SK-N-SH (cell line): ENCODE measurements at regions not wholly inside any gene's neighbourhood (a gene's known extent, or its start where the extent isn't known, plus 50 kb on each side); places are given as distances from the start of the nearest gene placed in this dataset.

ENCODE experiments used
- CTCF ChIA-PET: fragments of 300-600, 350-600 bp; formaldehyde crosslinking; extraction: SDS; loops from one replicate; lab custom pipeline; 2021; lab: Yijun Ruan, JAX
- POLR2A ChIA-PET: fragments of 350-600 bp; sonication (Branson Sonifier 250); formaldehyde crosslinking; extraction: SDS; loops from one replicate; lab custom pipeline; 2020; ENCODE audit warnings: antibody characterized with exemption, inconsistent platforms; lab: Yijun Ruan, JAX
- DNase-seq: peaks from one replicate; pipeline ENCODE4 v3.0.0; 2012
- H2AFZ ChIP-seq: fragments of 200-600 bp; sonication (generic); 2 replicates; pipeline ENCODE4 v1.8.1; 2016; ENCODE audit warnings: antibody characterized with exemption, mild to moderate bottlenecking, low read depth
- H3F3A ChIP-seq: fragments of 200-600 bp; sonication (generic); replicated peaks from 2 replicates; pipeline ENCODE3; 2016; ENCODE audit warnings: antibody characterized with exemption, mild to moderate bottlenecking; ENCODE audit not compliant: insufficient read depth
- H3K27ac ChIP-seq, 2 experiments: fragments of 200-500 bp in 1 of 2; fragments of 200-600 bp in 1 of 2; sonication (Bioruptor generic) in 1 of 2; sonication (generic), shearing (Covaris generic) in 1 of 2; 2 replicates each; pipeline versions ENCODE4 v1.5.1 to v1.6.1; 2014 to 2016; ENCODE audit warnings: low read depth in 2 of 2, inconsistent platforms in 1 of 2, low read length in 1 of 2, mild to moderate bottlenecking in 1 of 2, mixed read lengths in 1 of 2
- H3K27me3 ChIP-seq: fragments of 200-600 bp; sonication (generic), shearing (Covaris generic); 2 replicates; pipeline ENCODE4 v1.6.1; 2016; ENCODE audit warnings: mixed run types; ENCODE audit not compliant: insufficient read depth
- H3K36me3 ChIP-seq, 2 experiments: fragments of 200-500 bp in 1 of 2; fragments of 200-600 bp in 1 of 2; sonication (Bioruptor generic) in 1 of 2; sonication (generic) in 1 of 2; replicated peaks in 1 of 2; 2 replicates each; pipeline versions ENCODE3 to v1.5.1; 2014 to 2016; ENCODE audit warnings: low read length in 1 of 2, mild to moderate bottlenecking in 1 of 2; ENCODE audit not compliant: insufficient read depth in 2 of 2, control insufficient read depth in 1 of 2
- H3K4me1 ChIP-seq, 2 experiments: fragments of 200-500 bp in 1 of 2; fragments of 200-600 bp in 1 of 2; sonication (Bioruptor generic) in 1 of 2; sonication (generic), shearing (Covaris generic) in 1 of 2; 2 replicates each; pipeline versions ENCODE4 v1.5.1 to v1.6.1; 2014 to 2016; ENCODE audit warnings: low read depth in 1 of 2, low read length in 1 of 2, mixed run types in 1 of 2; ENCODE audit not compliant: insufficient read depth in 2 of 2, control insufficient read depth in 1 of 2
- H3K4me2 ChIP-seq: fragments of 200-600 bp; sonication (generic), shearing (Covaris generic); 2 replicates; pipeline ENCODE4 v1.6.1; 2017; ENCODE audit warnings: mixed run types
- H3K4me3 ChIP-seq, 2 experiments: fragments of 200-500 bp in 1 of 2; fragments of 200-600 bp in 1 of 2; sonication (Bioruptor generic) in 1 of 2; sonication (generic), shearing (Covaris generic) in 1 of 2; 2 replicates each; pipeline versions ENCODE4 v1.5.1 to v1.8.1; 2014 to 2016; ENCODE audit warnings: low read depth in 2 of 2, inconsistent platforms in 1 of 2, low read length in 1 of 2, mild to moderate bottlenecking in 1 of 2, mixed read lengths in 1 of 2, moderate library complexity in 1 of 2
- H3K79me2 ChIP-seq: fragments of 200-600 bp; sonication (generic); 2 replicates; pipeline ENCODE4 v1.8.1; 2017; ENCODE audit warnings: mild to moderate bottlenecking; ENCODE audit not compliant: insufficient read depth
- H3K9ac ChIP-seq: fragments of 200-600 bp; sonication (generic); 2 replicates; pipeline ENCODE4 v1.6.1; 2017; ENCODE audit warnings: mixed run types
- H3K9me2 ChIP-seq: fragments of 200-600 bp; sonication (generic); 2 replicates; pipeline ENCODE4 v1.6.1; 2017; ENCODE audit warnings: mixed run types
- H3K9me3 ChIP-seq: fragments of 200-600 bp; sonication (generic); 2 replicates; pipeline ENCODE4 v1.6.1; 2017; ENCODE audit warnings: mixed run types, mild to moderate bottlenecking, moderate library complexity
- H4K20me1 ChIP-seq: fragments of 200-600 bp; sonication (generic); 2 replicates; pipeline ENCODE4 v1.6.1; 2017; ENCODE audit warnings: mild to moderate bottlenecking, mixed run types; ENCODE audit not compliant: insufficient read depth
- CHD2 ChIP-seq: fragments of 150-350 bp; IDR thresholded peaks from 2 replicates; pipeline ENCODE4 v1.6.1; 2018; ENCODE audit warnings: low read length; ENCODE audit not compliant: partially characterized antibody
- EP300 ChIP-seq, 2 experiments: IDR thresholded peaks; 2 replicates each; pipeline versions ENCODE4 v1.4.0 to v1.6.1; 2012; ENCODE audit warnings: borderline replicate concordance in 1 of 2, low read depth in 1 of 2, low read length in 1 of 2
- EZH2phosphoT487 ChIP-seq: fragments of 200-600 bp; sonication (generic); IDR thresholded peaks from 2 replicates; pipeline ENCODE4 v1.6.1; 2017; ENCODE audit warnings: low read depth, mixed run types, mild to moderate bottlenecking, antibody characterized with exemption, moderate library complexity, borderline replicate concordance
- FOSL2 ChIP-seq: IDR thresholded peaks from 2 replicates; pipeline ENCODE4 v1.4.0; 2012; ENCODE audit warnings: low read depth, mild to moderate bottlenecking, moderate library complexity, borderline replicate concordance
- FOXJ3 ChIP-seq: sonication (generic); formaldehyde crosslinking; IDR thresholded peaks from 2 replicates; pipeline ENCODE4 v1.5.1; 2020; ENCODE audit warnings: mild to moderate bottlenecking, missing genetic modification reagents
- FOXM1 ChIP-seq: IDR thresholded peaks from 2 replicates; pipeline ENCODE4 v1.4.0; 2012; ENCODE audit warnings: low read depth, mild to moderate bottlenecking
- JUND ChIP-seq: IDR thresholded peaks from 2 replicates; pipeline ENCODE4 v1.4.0; 2012
- MEF2A ChIP-seq: IDR thresholded peaks from 2 replicates; pipeline ENCODE4 v1.4.0; 2012; ENCODE audit warnings: low read depth, borderline replicate concordance
- MXI1 ChIP-seq: IDR thresholded peaks from 2 replicates; pipeline ENCODE4 v1.6.1; 2012; ENCODE audit warnings: mild to moderate bottlenecking, low read depth, low read length, improper control_type of control experiment
- NRF1 ChIP-seq: IDR thresholded peaks from 2 replicates; pipeline ENCODE4 v1.6.1; 2012; ENCODE audit warnings: low read depth, mild to moderate bottlenecking, low read length
- POLR2AphosphoS5 ChIP-seq: IDR thresholded peaks from 2 replicates; pipeline ENCODE4 v1.6.1; 2012; ENCODE audit warnings: low read depth, low read length
- RCOR1 ChIP-seq: fragments of 150-350 bp; IDR thresholded peaks from 2 replicates; pipeline ENCODE4 v1.6.1; 2017; ENCODE audit warnings: antibody characterized with exemption, low read length
- RXRA ChIP-seq: IDR thresholded peaks from 2 replicates; pipeline ENCODE4 v1.4.0; 2012; ENCODE audit warnings: low read depth, mild to moderate bottlenecking, borderline replicate concordance
- TEAD4 ChIP-seq: IDR thresholded peaks from 2 replicates; pipeline ENCODE4 v1.4.0; 2012; ENCODE audit warnings: mild to moderate bottlenecking, borderline replicate concordance; ENCODE audit not compliant: insufficient read depth
- YY1 ChIP-seq: IDR thresholded peaks from 2 replicates; pipeline ENCODE4 v1.4.0; 2012; ENCODE audit warnings: low read depth, mild to moderate bottlenecking
- WGBS: methylation state at CpG from one replicate; pipeline ENCODE4 v1.1.6; 2017; ENCODE audit warnings: low lambda C conversion rate; 5-methylcytosine and 5-hydroxymethylcytosine counted together
- TF ChIP-seq, protein P1 (sequence below): IDR thresholded peaks from 2 replicates; pipeline ENCODE4 v1.6.1; 2012; ENCODE audit warnings: mild to moderate bottlenecking, low read depth, low read length, moderate library complexity
- TF ChIP-seq, protein P2 (sequence below): IDR thresholded peaks from 2 replicates; pipeline ENCODE4 v1.4.0; 2012; ENCODE audit warnings: low read depth, borderline replicate concordance
- TF ChIP-seq, protein P3 (sequence below): IDR thresholded peaks from 2 replicates; pipeline ENCODE4 v1.4.0; 2012; ENCODE audit warnings: low read depth
- TF ChIP-seq, protein P4 (sequence below): IDR thresholded peaks from 2 replicates; pipeline ENCODE4 v1.4.0; 2012; ENCODE audit warnings: low read depth, borderline replicate concordance
- TF ChIP-seq, protein P5 (sequence below): fragments of 150-350 bp; IDR thresholded peaks from 2 replicates; pipeline ENCODE4 v1.6.1; 2016; ENCODE audit warnings: mild to moderate bottlenecking, low read depth, low read length

DNA sequence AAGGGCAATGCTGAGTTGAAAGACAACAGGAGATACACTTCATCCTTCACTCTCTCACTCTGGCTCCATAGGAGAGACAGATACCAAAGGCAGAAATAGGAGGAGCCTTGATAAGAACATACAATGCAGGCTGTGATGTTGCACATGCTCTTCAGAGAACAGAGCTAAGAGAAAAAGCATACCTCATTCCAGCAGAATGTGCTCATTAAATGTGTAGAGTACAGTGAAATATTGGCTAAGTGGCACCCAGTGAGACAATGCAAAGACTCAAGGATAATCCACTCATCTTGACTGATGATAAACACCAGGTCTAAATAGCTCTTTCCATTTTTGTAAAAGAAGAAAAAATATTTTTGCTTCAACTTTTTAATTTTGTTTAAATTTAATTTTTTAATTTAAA is 139.7 kb downstream of the OR2K2 start:
- no peaks in the 10 kb centered on the region for H3K4me1 ChIP-seq
- no peaks in the 10 kb centered on the region for H3K36me3 ChIP-seq
- H3K9me2 ChIP-seq: no peaks in the 10 kb centered on the region
- CTCF ChIA-PET: no interaction called here
- H3K4me3 ChIP-seq: no peak overlapping the region
- DNase-seq: no peak
- H3F3A ChIP-seq: no peaks in the 10 kb centered on the region
- H3K27me3 ChIP-seq: no peaks in the 10 kb centered on the region
- TF ChIP-seq POLR2AphosphoS5 (no peak), EP300 (IDR thresholded peaks at IDR 0.05; ENCODE audit: borderline replicate concordance in 1 of 2, low read depth in 1 of 2, low read length in 1 of 2) (no peak), MXI1 (no peak), FOXM1 (no peak), MEF2A (no peak), RXRA (no peak), TEAD4 (no peak), FOSL2 (no peak), YY1 (no peak)
- TF ChIP-seq, protein P1, sequence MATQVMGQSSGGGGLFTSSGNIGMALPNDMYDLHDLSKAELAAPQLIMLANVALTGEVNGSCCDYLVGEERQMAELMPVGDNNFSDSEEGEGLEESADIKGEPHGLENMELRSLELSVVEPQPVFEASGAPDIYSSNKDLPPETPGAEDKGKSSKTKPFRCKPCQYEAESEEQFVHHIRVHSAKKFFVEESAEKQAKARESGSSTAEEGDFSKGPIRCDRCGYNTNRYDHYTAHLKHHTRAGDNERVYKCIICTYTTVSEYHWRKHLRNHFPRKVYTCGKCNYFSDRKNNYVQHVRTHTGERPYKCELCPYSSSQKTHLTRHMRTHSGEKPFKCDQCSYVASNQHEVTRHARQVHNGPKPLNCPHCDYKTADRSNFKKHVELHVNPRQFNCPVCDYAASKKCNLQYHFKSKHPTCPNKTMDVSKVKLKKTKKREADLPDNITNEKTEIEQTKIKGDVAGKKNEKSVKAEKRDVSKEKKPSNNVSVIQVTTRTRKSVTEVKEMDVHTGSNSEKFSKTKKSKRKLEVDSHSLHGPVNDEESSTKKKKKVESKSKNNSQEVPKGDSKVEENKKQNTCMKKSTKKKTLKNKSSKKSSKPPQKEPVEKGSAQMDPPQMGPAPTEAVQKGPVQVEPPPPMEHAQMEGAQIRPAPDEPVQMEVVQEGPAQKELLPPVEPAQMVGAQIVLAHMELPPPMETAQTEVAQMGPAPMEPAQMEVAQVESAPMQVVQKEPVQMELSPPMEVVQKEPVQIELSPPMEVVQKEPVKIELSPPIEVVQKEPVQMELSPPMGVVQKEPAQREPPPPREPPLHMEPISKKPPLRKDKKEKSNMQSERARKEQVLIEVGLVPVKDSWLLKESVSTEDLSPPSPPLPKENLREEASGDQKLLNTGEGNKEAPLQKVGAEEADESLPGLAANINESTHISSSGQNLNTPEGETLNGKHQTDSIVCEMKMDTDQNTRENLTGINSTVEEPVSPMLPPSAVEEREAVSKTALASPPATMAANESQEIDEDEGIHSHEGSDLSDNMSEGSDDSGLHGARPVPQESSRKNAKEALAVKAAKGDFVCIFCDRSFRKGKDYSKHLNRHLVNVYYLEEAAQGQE: no peak
- TF ChIP-seq, all 33 proteins: peak for 0
- Histone ChIP-seq H3K79me2 (no peaks in the 10 kb centered on the region), H3K9ac (no peak overlapping the region), H3K27ac (no peak overlapping the region), H3K4me2 (no peak overlapping the region), H2AFZ (no peak overlapping the region), H3K9me3 (no peaks in the 10 kb centered on the region), H4K20me1 (no peaks in the 10 kb centered on the region)
- POLR2A ChIA-PET: no interaction called here

DNA sequence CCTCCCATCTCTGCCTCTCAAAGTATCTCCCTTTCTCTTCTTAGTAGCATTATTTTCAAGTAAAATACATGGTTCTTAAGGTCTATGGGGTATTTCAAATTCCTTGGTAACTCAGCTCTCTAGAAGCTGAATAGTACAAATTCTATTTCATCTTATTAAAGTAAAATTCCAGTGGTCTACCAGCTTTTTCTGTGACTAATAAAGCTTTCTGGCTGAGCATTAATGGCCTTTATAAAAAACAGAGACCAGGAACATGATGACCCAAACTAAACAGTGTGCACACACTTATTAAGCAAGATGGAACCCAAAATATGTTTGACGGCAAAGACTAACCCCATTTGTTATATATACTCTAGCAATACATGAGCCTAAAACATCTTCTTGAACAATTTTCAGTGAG is 142.6 kb downstream of the OR2K2 start:
- H4K20me1 ChIP-seq: no peaks in the 10 kb centered on the region
- H3K27ac ChIP-seq: no peak overlapping the region
- no peak overlapping the region for H3K4me3 ChIP-seq
- no peaks in the 10 kb centered on the region for H3K79me2 ChIP-seq
- CTCF ChIA-PET: no interaction called here
- H3K9ac ChIP-seq: no peak overlapping the region
- H3K27me3 ChIP-seq: no peaks in the 10 kb centered on the region
- POLR2A ChIA-PET: no interaction called here
- H2AFZ ChIP-seq: no peak overlapping the region
- H3F3A ChIP-seq: no peaks in the 10 kb centered on the region
- H3K36me3 ChIP-seq: no peaks in the 10 kb centered on the region
- no peak for DNase-seq
- H3K4me1 ChIP-seq: no peaks in the 10 kb centered on the region
- H3K4me2 ChIP-seq: no peak overlapping the region
- TF ChIP-seq TEAD4 (no peak), JUND (no peak), EP300 (IDR thresholded peaks at IDR 0.05; ENCODE audit: borderline replicate concordance in 1 of 2, low read depth in 1 of 2, low read length in 1 of 2) (no peak), FOXJ3 (CRISPR knock-in tag) (no peak), EZH2phosphoT487 (no peak), RCOR1 (no peak), NRF1 (no peak), CHD2 (no peak), FOSL2 (no peak), RXRA (no peak)
- TF ChIP-seq, protein P2, sequence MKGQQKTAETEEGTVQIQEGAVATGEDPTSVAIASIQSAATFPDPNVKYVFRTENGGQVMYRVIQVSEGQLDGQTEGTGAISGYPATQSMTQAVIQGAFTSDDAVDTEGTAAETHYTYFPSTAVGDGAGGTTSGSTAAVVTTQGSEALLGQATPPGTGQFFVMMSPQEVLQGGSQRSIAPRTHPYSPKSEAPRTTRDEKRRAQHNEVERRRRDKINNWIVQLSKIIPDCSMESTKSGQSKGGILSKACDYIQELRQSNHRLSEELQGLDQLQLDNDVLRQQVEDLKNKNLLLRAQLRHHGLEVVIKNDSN: no peak
- TF ChIP-seq, protein P3, sequence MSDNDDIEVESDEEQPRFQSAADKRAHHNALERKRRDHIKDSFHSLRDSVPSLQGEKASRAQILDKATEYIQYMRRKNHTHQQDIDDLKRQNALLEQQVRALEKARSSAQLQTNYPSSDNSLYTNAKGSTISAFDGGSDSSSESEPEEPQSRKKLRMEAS: no peak
- TF ChIP-seq, protein P4, sequence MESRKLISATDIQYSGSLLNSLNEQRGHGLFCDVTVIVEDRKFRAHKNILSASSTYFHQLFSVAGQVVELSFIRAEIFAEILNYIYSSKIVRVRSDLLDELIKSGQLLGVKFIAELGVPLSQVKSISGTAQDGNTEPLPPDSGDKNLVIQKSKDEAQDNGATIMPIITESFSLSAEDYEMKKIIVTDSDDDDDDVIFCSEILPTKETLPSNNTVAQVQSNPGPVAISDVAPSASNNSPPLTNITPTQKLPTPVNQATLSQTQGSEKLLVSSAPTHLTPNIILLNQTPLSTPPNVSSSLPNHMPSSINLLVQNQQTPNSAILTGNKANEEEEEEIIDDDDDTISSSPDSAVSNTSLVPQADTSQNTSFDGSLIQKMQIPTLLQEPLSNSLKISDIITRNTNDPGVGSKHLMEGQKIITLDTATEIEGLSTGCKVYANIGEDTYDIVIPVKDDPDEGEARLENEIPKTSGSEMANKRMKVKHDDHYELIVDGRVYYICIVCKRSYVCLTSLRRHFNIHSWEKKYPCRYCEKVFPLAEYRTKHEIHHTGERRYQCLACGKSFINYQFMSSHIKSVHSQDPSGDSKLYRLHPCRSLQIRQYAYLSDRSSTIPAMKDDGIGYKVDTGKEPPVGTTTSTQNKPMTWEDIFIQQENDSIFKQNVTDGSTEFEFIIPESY: no peak
- TF ChIP-seq, protein P5, sequence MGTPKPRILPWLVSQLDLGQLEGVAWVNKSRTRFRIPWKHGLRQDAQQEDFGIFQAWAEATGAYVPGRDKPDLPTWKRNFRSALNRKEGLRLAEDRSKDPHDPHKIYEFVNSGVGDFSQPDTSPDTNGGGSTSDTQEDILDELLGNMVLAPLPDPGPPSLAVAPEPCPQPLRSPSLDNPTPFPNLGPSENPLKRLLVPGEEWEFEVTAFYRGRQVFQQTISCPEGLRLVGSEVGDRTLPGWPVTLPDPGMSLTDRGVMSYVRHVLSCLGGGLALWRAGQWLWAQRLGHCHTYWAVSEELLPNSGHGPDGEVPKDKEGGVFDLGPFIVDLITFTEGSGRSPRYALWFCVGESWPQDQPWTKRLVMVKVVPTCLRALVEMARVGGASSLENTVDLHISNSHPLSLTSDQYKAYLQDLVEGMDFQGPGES: no peak
- WGBS: 96% methylated on average over 1 of the region's 1 CpG
- no peaks in the 10 kb centered on the region for H3K9me2 ChIP-seq
- no peaks in the 10 kb centered on the region for H3K9me3 ChIP-seq
